ENCODE measurements at regions not wholly inside any gene's neighbourhood (a gene's known extent, or its start where the extent isn't known, plus 50 kb on each side); places are given as distances from the start of the nearest gene placed in this dataset.

- TF ChIP-seq CTCF (conservative IDR thresholded peaks at IDR 0.05 in 1 of 2, IDR thresholded peaks at IDR 0.05 in 1 of 2; ENCODE audit: low read depth in 1 of 2, low read length in 2 of 2) (no peak), EZH2 (IDR thresholded peaks at IDR 0.05; ENCODE audit: low read length, missing control alignments) (no peak)
Observed at GRCh38 chr6:91407706-91408105, 820.8 kb upstream of the MAP3K7 start.

Data from fibroblast of lung (primary cell).